PC-9 (cell line): ENCODE measurements at regions not wholly inside any gene's neighbourhood (a gene's known extent, or its start where the extent isn't known, plus 50 kb on each side); places are given as distances from the start of the nearest gene placed in this dataset.
"Not testable (repeated sequence)": the region's sequence is repeated elsewhere in the genome, so short reads cannot be mapped to it uniquely, and the experiment has no call there.

Experiments
- BruUV-seq: library from RNA; stranded (reverse); fragments of 400-500 nt; replicated peaks from 2 replicates; lab custom pipeline; 2021; lab: Mats Ljungman, UMichigan
- CTCF ChIA-PET: fragments of 300-600 bp; sonication (Branson Sonifier 250); formaldehyde crosslinking; loops from one replicate; lab custom pipeline; 2022; ENCODE audit warnings: antibody characterized with exemption; lab: Charles Lee
- POLR2A ChIA-PET: fragments of 300-600 bp; sonication (Branson Sonifier 250); formaldehyde crosslinking; loops from one replicate; lab custom pipeline; 2022; ENCODE audit warnings: antibody characterized with exemption; ENCODE audit not compliant: unreplicated experiment; lab: Charles Lee
- DNase-seq, 2 experiments: peaks; one replicate each; pipeline versions ENCODE4 v3.0.0 to v3.0.0-alpha.2; 2015 to 2022; ENCODE audit warnings: mixed read lengths in 1 of 2
- H2AFZ ChIP-seq: fragments of 200-600 bp; sonication (generic); 2 replicates; pipeline ENCODE4 v1.8.1; 2017; ENCODE audit warnings: antibody characterized with exemption
- H3F3A ChIP-seq: fragments of 200-600 bp; sonication (generic); 2 replicates; pipeline ENCODE4 v1.8.1; 2017; ENCODE audit warnings: antibody characterized with exemption, mild to moderate bottlenecking, low read depth; ENCODE audit not compliant: insufficient read depth
- H3K27ac ChIP-seq: fragments of 200-600 bp; sonication (generic); 2 replicates; pipeline ENCODE4 v1.6.1; 2016; ENCODE audit warnings: mixed run types
- H3K27me3 ChIP-seq: fragments of 200-600 bp; sonication (generic); 2 replicates; pipeline ENCODE4 v1.6.1; 2016; ENCODE audit warnings: low read depth, mixed run types; ENCODE audit not compliant: insufficient read depth
- H3K36me3 ChIP-seq: fragments of 200-600 bp; sonication (generic); 2 replicates; pipeline ENCODE4 v1.6.1; 2016; ENCODE audit warnings: low read depth, mixed run types
- H3K4me1 ChIP-seq: fragments of 200-600 bp; sonication (generic); replicated peaks from 2 replicates; pipeline ENCODE4 v1.6.1; 2016; ENCODE audit warnings: mixed run types; ENCODE audit not compliant: insufficient read depth
- H3K4me2 ChIP-seq: fragments of 200-600 bp; sonication (generic); 2 replicates; pipeline ENCODE4 v1.6.1; 2017; ENCODE audit warnings: mixed run types
- H3K4me3 ChIP-seq: fragments of 200-600 bp; sonication (generic); 2 replicates; pipeline ENCODE4 v1.6.1; 2016; ENCODE audit warnings: mixed run types
- H3K79me2 ChIP-seq: fragments of 200-600 bp; sonication (generic); 2 replicates; pipeline ENCODE4 v1.6.1; 2017; ENCODE audit warnings: low read depth, mixed run types
- H3K9me2 ChIP-seq: fragments of 200-600 bp; sonication (generic); 2 replicates; pipeline ENCODE4 v1.8.1; 2017; ENCODE audit warnings: mild to moderate bottlenecking; ENCODE audit not compliant: insufficient read depth
- H3K9me3 ChIP-seq: fragments of 200-600 bp; sonication (generic); 2 replicates; pipeline ENCODE4 v1.8.1; 2016; ENCODE audit warnings: low read depth; ENCODE audit not compliant: insufficient read depth
- H4K20me1 ChIP-seq: fragments of 200-600 bp; sonication (generic); 2 replicates; pipeline ENCODE4 v1.8.1; 2017; ENCODE audit not compliant: insufficient read depth
- CTCF ChIP-seq: fragments of 200-600 bp; sonication (generic); conservative IDR thresholded peaks from 2 replicates; pipeline ENCODE4 v1.6.1; 2017; ENCODE audit warnings: mixed run types, antibody characterized with exemption, mild to moderate bottlenecking, moderate library complexity
- EZH2 ChIP-seq: fragments of 200-600 bp; sonication (generic); IDR thresholded peaks from 2 replicates; pipeline ENCODE4 v1.8.0; 2017; ENCODE audit warnings: antibody characterized with exemption, low read depth
- intact Hi-C: fragments of 100-400 bp; cut with micrococcal nuclease; formaldehyde crosslinking; loops from one replicate; pipeline ENCODE4 v1.10.0; 2022; ENCODE audit not compliant: unreplicated experiment

- intact Hi-C loops = no loop called here
- ChIA-PET CTCF (no interaction called here), POLR2A (no interaction called here)
- Histone ChIP-seq H3K9me2 (no peaks in the 10 kb centered on the region), H3K4me2 (no peak overlapping the region), H3K79me2 (no peaks in the 10 kb centered on the region), H2AFZ (no peak overlapping the region), H3F3A (no peaks in the 10 kb centered on the region), H4K20me1 (no peaks in the 10 kb centered on the region), H3K27ac (no peak overlapping the region), H3K36me3 (no peaks in the 10 kb centered on the region), H3K4me1 (no peaks in the 10 kb centered on the region), H3K4me3 (no peak overlapping the region), H3K9me3 (no peaks in the 10 kb centered on the region), H3K27me3 (no peaks in the 10 kb centered on the region)
- DNase-seq = no peak
- TF ChIP-seq EZH2 (no peak), CTCF (no peak)
- BruUV-seq = no TSS peak
Measured at GRCh38 chr7:114175125-114175524, 239.5 kb upstream of the FOXP2 start.

GRCh38 chr7:114173170-114173890, 241.3 kb upstream of the FOXP2 start:
- no peaks in the 10 kb centered on the region for H3K79me2 ChIP-seq
- no peak overlapping the region for H3K4me2 ChIP-seq
- DNase-seq = no peak
- H2AFZ ChIP-seq = no peak overlapping the region
- H4K20me1 ChIP-seq = no peaks in the 10 kb centered on the region
- H3K36me3 ChIP-seq = no peaks in the 10 kb centered on the region
- ChIA-PET POLR2A (no interaction called here), CTCF (no interaction called here)
- intact Hi-C loops = no loop called here
- no peaks in the 10 kb centered on the region for H3K27me3 ChIP-seq
- no peaks in the 10 kb centered on the region for H3K4me1 ChIP-seq
- TF ChIP-seq CTCF (no peak), EZH2 (no peak)
- no peaks in the 10 kb centered on the region for H3K9me2 ChIP-seq
- H3K4me3 ChIP-seq = no peak overlapping the region
- no peak overlapping the region for H3K27ac ChIP-seq
- no peaks in the 10 kb centered on the region for H3F3A ChIP-seq
- no peaks in the 10 kb centered on the region for H3K9me3 ChIP-seq
- no TSS peak for BruUV-seq

- H3K36me3 ChIP-seq, DNase-seq, H3K27me3 ChIP-seq, H2AFZ ChIP-seq, H3K4me3 ChIP-seq, CTCF ChIA-PET, H3K27ac ChIP-seq, POLR2A ChIA-PET, H3K79me2 ChIP-seq, BruUV-seq, H3K9me2 ChIP-seq, H4K20me1 ChIP-seq, intact Hi-C loops, H3K9me3 ChIP-seq, H3K4me2 ChIP-seq, H3K4me1 ChIP-seq, H3F3A ChIP-seq: not testable (repeated sequence)
Measured at GRCh38 chr7:114169389-114169788, 245.2 kb upstream of the FOXP2 start.

- DNase-seq = no peak
- Histone ChIP-seq H3K27ac (no peak overlapping the region), H3K9me2 (no peaks in the 10 kb centered on the region), H2AFZ (no peak overlapping the region), H4K20me1 (no peaks in the 10 kb centered on the region), H3F3A (no peaks in the 10 kb centered on the region), H3K4me1 (no peaks in the 10 kb centered on the region), H3K4me3 (no peak overlapping the region), H3K4me2 (no peak overlapping the region), H3K27me3 (no peaks in the 10 kb centered on the region), H3K36me3 (no peaks in the 10 kb centered on the region), H3K79me2 (no peaks in the 10 kb centered on the region), H3K9me3 (no peaks in the 10 kb centered on the region)
- intact Hi-C loops = no loop called here
- BruUV-seq = no TSS peak
- ChIA-PET POLR2A (no interaction called here), CTCF (no interaction called here)
- TF ChIP-seq EZH2 = no peak
- no peak for TF ChIP-seq CTCF
Measured at GRCh38 chr7:114160925-114161324, 242.1 kb upstream of the PPP1R3A start.
